ENCODE measurements at regions not wholly inside any gene's neighbourhood (a gene's known extent, or its start where the extent isn't known, plus 50 kb on each side); places are given as distances from the start of the nearest gene placed in this dataset. TPM values are rescaled to one million over a fixed set of nuclear protein-coding genes. Genes with fewer than 3 reads are reported as not detected.

Small RNAs in the stretch of these regions (small RNA-seq; reads per million reads assigned to genes)
- not detected for gene AC111193.1

All from neural progenitor cell (in vitro differentiated cells).